HAP-1 (cell line): ENCODE measurements at regions not wholly inside any gene's neighbourhood (a gene's known extent, or its start where the extent isn't known, plus 50 kb on each side); places are given as distances from the start of the nearest gene placed in this dataset.
A peak's percentile ranks its signal among the peaks of the same experiment; 100 is the strongest.

Experiments
- DNase-seq, 2 experiments: peaks; one replicate each; pipeline ENCODE4 v3.0.0-alpha.2; 2016 to 2020; ENCODE audit warnings: low spot score in 2 of 2
- H3K27me3 ChIP-seq: fragments of 250-450 bp; sonication (Bioruptor Pico); 2 replicates; pipeline ENCODE4 v1.5.1; 2020; ENCODE audit warnings: low read depth, mild to moderate bottlenecking, moderate library complexity
- H3K36me3 ChIP-seq: fragments of 250-450 bp; sonication (Bioruptor Pico); replicated peaks from 2 replicates; pipeline ENCODE4 v1.5.1; 2020; ENCODE audit warnings: mild to moderate bottlenecking
- H3K4me1 ChIP-seq: fragments of 250-450 bp; sonication (Bioruptor Pico); 2 replicates; pipeline ENCODE4 v1.5.1; 2020; ENCODE audit warnings: mild to moderate bottlenecking
- H3K4me3 ChIP-seq: fragments of 250-450 bp; sonication (Bioruptor Pico); 2 replicates; pipeline ENCODE4 v1.5.1; 2020; ENCODE audit warnings: mild to moderate bottlenecking, moderate library complexity
- H3K9me3 ChIP-seq: fragments of 250-450 bp; sonication (Bioruptor Pico); 2 replicates; pipeline ENCODE4 v1.5.1; 2020; ENCODE audit warnings: mild to moderate bottlenecking, moderate library complexity
- in situ Hi-C: fragments of 300-500 bp; cut with MboI; formaldehyde crosslinking; loops from 3 replicates; pipeline ENCODE4 v1.14.3; 2020; ENCODE audit warnings: low sequenced_read_pairs, inconsistent platforms, mixed read lengths

DNA sequence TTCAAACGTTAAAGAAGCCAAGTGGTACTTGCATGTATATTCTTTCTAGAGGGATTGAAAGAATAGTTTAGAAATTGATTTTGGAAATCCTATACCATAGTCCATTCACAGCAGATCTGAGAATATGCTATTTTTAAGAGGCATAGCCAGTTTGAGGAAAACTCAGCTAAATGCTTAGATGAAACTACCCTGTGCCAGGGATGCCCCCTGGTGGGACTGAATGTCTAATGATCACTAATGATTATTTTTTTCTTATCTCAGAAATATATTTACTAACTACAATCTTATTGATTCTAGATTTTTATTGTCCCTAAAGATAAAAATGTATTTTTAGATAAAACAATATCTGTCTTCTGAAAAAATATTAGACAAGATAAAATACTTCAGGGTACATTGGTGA is 844.9 kb upstream of the PHF14 start:
- Histone ChIP-seq H3K4me1 (peaks cover under 1% of the 10 kb centered on the region; the same call in 1 of the 2 replicates), H3K27me3 (no peaks in the 10 kb centered on the region), H3K9me3 (no peaks in the 10 kb centered on the region), H3K36me3 (no peaks in the 10 kb centered on the region), H3K4me3 (no peak overlapping the region)
- DNase-seq, result peak; percentile 32 to 57
- in situ Hi-C loops, result no loop called here

GRCh38 chr7:10138087-10138854 is 835.4 kb upstream of the PHF14 start:
- H3K27me3 ChIP-seq, result no peaks in the 10 kb centered on the region
- peaks cover 4% of the 10 kb centered on the region; the same call in 1 of the 2 replicates for H3K4me1 ChIP-seq
- in situ Hi-C loops, result no loop called here
- DNase-seq, result no peak
- no peaks in the 10 kb centered on the region for H3K36me3 ChIP-seq
- H3K9me3 ChIP-seq, result no peaks in the 10 kb centered on the region
- H3K4me3 ChIP-seq, result no peak overlapping the region

DNA sequence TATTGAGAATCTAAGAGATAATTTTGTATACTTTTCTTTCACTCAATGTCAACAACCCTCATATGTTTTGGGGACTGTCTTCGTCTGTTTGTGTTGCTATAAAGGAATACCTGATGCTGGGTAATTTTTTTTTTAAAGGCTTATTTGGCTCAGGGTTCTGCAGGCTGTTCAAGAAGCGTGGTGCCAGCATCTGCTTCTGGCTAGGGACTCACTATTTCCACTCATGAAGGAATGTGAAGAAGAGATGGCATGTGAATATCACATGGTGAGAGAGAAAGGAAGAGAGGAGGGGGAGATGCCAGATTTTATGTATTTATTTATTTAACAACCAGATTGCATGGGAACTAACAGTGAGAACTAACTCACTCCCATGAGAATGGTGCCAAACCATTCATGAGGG is 827.4 kb upstream of the PHF14 start:
- no peak for DNase-seq
- H3K4me3 ChIP-seq, result no peak overlapping the region
- H3K36me3 ChIP-seq, result no peaks in the 10 kb centered on the region
- no peaks in the 10 kb centered on the region for H3K4me1 ChIP-seq
- in situ Hi-C loops, result no loop called here
- no peaks in the 10 kb centered on the region for H3K9me3 ChIP-seq
- 0 out of 2 replicates have a peak, but pooled peaks cover 3% of the 10 kb centered on the region for H3K27me3 ChIP-seq

DNA sequence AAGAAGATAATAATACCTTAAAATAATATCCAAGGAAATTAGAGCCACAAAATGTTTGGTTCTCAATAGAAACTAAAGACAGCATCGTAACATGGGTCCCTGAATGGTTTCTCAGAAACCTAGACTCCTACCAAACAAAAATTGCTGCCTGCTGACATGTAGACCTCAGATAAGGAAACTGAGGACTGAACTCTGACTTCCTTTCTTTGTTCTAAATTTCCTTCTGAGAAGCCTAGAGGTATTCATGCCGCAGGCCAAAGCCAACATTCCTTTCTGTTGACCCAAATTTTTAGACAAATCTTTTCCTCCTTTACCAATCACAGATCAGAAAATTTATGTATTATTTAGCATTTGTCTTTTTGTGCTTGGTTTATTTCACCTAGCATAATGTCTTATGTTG is 816.7 kb upstream of the PHF14 start:
- in situ Hi-C loops, result no loop called here
- Histone ChIP-seq H3K4me3 (no peak overlapping the region), H3K4me1 (no peaks in the 10 kb centered on the region), H3K36me3 (no peaks in the 10 kb centered on the region), H3K9me3 (no peaks in the 10 kb centered on the region), H3K27me3 (no peaks in the 10 kb centered on the region)
- no peak for DNase-seq

- Histone ChIP-seq H3K4me1 (no peaks in the 10 kb centered on the region), H3K27me3 (no peaks in the 10 kb centered on the region), H3K36me3 (no peaks in the 10 kb centered on the region), H3K4me3 (no peak overlapping the region), H3K9me3 (no peaks in the 10 kb centered on the region)
- no peak for DNase-seq
- in situ Hi-C loops, result no loop called here
Observed at GRCh38 chr7:10181996-10182395, 791.7 kb upstream of the PHF14 start.

DNA sequence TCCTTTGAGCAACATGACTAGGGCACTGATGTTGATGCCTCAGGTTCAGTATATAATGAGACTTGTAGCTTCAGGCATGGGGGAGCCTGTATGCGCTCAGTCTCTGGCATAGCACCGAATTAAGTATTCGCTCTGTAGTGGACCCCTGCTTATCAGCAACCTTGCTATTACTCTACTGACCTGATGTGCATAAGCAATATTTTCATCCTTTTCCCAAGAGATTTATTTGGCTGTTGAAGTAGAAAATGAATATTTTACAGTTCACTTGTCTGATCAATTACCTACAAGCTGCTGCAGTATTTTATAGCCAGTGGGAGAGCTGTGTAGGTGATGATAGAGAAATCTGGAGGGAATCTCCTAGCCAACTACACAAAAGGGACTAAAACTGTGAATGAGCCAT is 781.6 kb upstream of the PHF14 start:
- H3K9me3 ChIP-seq, result no peaks in the 10 kb centered on the region
- H3K36me3 ChIP-seq, result no peaks in the 10 kb centered on the region
- H3K4me3 ChIP-seq, result no peak overlapping the region
- in situ Hi-C loops, result no loop called here
- DNase-seq, result no peak
- H3K27me3 ChIP-seq, result no peaks in the 10 kb centered on the region
- peaks cover 5% of the 10 kb centered on the region; the same call in 1 of the 2 replicates for H3K4me1 ChIP-seq

DNA sequence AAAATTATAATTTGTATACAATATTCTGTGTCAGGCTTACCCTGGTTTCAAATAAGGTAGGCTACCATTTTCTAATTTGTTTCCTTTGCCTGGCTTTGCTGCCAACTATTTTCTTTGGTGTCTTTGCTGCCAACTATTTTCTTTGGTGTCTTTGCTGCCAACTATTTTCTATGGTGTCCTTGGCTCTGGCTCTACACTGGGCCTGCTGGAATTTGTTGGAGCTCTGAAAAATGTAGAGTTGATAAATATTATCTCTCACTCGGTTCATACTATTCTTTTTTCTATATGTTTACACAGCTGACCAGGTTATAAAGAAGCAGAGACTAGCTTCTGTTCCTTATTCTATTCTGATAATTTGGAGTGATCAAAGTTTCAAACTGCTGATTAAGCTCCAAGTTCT is 768.0 kb upstream of the PHF14 start:
- no peak overlapping the region for H3K4me3 ChIP-seq
- no peaks in the 10 kb centered on the region; the same call in 1 of the 2 replicates for H3K4me1 ChIP-seq
- no peaks in the 10 kb centered on the region for H3K27me3 ChIP-seq
- no peak for DNase-seq
- H3K9me3 ChIP-seq, result no peaks in the 10 kb centered on the region
- in situ Hi-C loops, result no loop called here
- no peaks in the 10 kb centered on the region for H3K36me3 ChIP-seq

GRCh38 chr7:10210000-10210399 is 763.7 kb upstream of the PHF14 start:
- H3K4me1 ChIP-seq, result no peaks in the 10 kb centered on the region; the same call in 1 of the 2 replicates

DNA sequence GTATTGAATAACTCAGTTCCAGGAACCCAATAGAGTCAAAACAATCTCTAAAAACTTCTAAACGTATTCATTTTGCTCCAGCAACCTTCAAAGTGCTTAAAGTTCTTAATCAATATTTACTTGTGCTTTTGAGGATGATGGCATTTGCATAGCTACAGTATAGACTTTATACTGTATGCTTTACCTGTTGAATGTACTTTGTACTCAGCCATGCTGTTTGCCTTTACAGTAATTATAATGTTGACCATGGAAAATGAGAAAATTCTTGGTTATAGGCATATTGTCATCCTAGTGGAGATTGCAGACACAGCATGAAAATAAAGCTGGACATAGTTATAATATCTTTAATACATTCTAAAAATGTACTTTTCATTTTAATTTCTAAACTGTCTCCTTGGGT is 762.7 kb upstream of the PHF14 start:
- H3K9me3 ChIP-seq, result no peaks in the 10 kb centered on the region
- in situ Hi-C loops, result no loop called here
- no peaks in the 10 kb centered on the region for H3K27me3 ChIP-seq
- no peak for DNase-seq
- no peaks in the 10 kb centered on the region; the same call in 1 of the 2 replicates for H3K4me1 ChIP-seq
- no peaks in the 10 kb centered on the region for H3K36me3 ChIP-seq
- H3K4me3 ChIP-seq, result no peak overlapping the region

More at GRCh38 chr7:10210000-10210399, 763.7 kb upstream of the PHF14 start:
- Histone ChIP-seq H3K27me3 (no peaks in the 10 kb centered on the region), H3K36me3 (no peaks in the 10 kb centered on the region), H3K4me3 (no peak overlapping the region), H3K9me3 (no peaks in the 10 kb centered on the region)
- in situ Hi-C loops, result no loop called here
- DNase-seq, result no peak

DNA sequence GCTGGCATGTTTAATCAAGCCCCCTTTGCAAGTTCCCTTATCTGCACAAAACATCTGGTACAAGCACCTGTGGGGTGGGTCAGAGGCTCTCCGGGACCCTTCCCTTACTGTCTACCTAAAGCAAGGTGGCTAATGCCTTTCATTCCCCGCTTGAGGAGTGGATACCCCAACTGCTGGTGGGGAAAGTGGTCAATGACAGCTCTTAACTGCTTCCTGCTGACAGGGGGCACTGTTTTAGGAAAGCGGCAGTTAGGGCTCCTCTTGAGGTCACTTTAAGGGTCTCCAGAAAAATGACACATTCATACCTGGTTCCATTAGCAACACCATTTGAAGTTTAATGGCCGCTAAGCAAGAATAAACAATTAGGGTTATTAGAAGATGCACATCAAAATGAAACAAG is 761.8 kb upstream of the PHF14 start:
- in situ Hi-C loops, result no loop called here
- Histone ChIP-seq H3K27me3 (no peaks in the 10 kb centered on the region), H3K36me3 (no peaks in the 10 kb centered on the region), H3K9me3 (no peaks in the 10 kb centered on the region), H3K4me1 (no peaks in the 10 kb centered on the region), H3K4me3 (no peak overlapping the region)
- DNase-seq, result no peak

- DNase-seq, result no peak
- H3K27me3 ChIP-seq, result no peaks in the 10 kb centered on the region
- H3K4me1 ChIP-seq, result no peaks in the 10 kb centered on the region
- H3K4me3 ChIP-seq, result no peak overlapping the region
- in situ Hi-C loops, result no loop called here
- H3K9me3 ChIP-seq, result no peaks in the 10 kb centered on the region
- no peaks in the 10 kb centered on the region for H3K36me3 ChIP-seq
Observed at GRCh38 chr7:10212649-10213048, 761.0 kb upstream of the PHF14 start.

GRCh38 chr7:10216462-10216861 is 757.2 kb upstream of the PHF14 start:
- in situ Hi-C loops, result no loop called here
- H3K4me3 ChIP-seq, result no peak overlapping the region
- H3K4me1 ChIP-seq, result peaks cover under 1% of the 10 kb centered on the region
- no peaks in the 10 kb centered on the region for H3K9me3 ChIP-seq
- H3K36me3 ChIP-seq, result no peaks in the 10 kb centered on the region
- DNase-seq, result no peak
- no peaks in the 10 kb centered on the region for H3K27me3 ChIP-seq

DNA sequence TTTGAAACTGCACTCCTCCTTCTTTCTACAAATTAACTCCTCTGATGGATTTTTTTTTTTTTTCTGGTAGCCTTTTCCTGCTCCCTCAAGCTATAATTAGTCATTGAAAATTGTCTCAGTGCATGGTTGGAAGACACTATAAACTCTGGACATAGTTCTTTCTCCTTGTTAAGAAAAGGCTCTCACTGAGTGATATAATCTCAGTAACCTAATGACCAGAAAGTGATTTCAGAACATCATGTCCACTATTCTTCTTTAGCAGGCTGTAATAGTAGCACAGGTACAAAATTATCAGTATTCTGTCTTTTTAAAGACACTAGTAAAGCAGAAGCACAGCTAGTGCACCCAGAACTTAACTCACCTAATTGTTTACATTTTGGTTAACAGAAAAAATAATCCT is 752.6 kb upstream of the PHF14 start:
- H3K9me3 ChIP-seq, result no peaks in the 10 kb centered on the region
- no peaks in the 10 kb centered on the region for H3K27me3 ChIP-seq
- H3K4me1 ChIP-seq, result peaks cover 20% of the 10 kb centered on the region
- in situ Hi-C loops, result no loop called here
- no peaks in the 10 kb centered on the region for H3K36me3 ChIP-seq
- DNase-seq, result no peak
- H3K4me3 ChIP-seq, result no peak overlapping the region

- DNase-seq, result no peak
- Histone ChIP-seq H3K4me1 (peaks cover 32% of the 10 kb centered on the region), H3K4me3 (no peak overlapping the region), H3K9me3 (no peaks in the 10 kb centered on the region), H3K36me3 (no peaks in the 10 kb centered on the region), H3K27me3 (no peaks in the 10 kb centered on the region)
- in situ Hi-C loops, result no loop called here
Observed at GRCh38 chr7:10222976-10223375, 750.7 kb upstream of the PHF14 start.

DNA sequence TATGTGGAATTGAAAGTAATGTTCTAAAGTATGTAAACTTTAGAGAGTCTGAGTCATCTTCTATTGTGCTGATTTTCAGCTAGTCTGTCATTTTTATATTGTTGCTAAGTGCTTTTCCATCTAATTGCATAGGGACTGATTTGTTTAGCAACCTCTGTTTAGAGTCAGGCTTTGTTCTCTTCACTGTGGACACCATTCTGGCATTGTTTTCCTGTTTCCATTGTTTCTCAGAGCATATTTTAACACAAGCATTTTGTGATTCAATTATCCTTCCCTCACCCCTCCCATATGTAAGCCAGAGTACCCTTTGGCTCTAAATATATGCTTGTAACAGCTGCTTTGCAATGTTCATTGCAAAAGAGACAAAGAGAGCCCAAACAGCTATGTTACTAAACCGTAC is 748.4 kb upstream of the PHF14 start:
- Histone ChIP-seq H3K4me1 (peaks cover 32% of the 10 kb centered on the region), H3K36me3 (no peaks in the 10 kb centered on the region), H3K4me3 (no peak overlapping the region), H3K9me3 (no peaks in the 10 kb centered on the region), H3K27me3 (no peaks in the 10 kb centered on the region)
- in situ Hi-C loops, result no loop called here
- DNase-seq, result peak; percentile 32 to 92
